PFSK-1 (cell line): ENCODE measurements at regions not wholly inside any gene's neighbourhood (a gene's known extent, or its start where the extent isn't known, plus 50 kb on each side); places are given as distances from the start of the nearest gene placed in this dataset.

Source experiments
- FOXP2 ChIP-seq: optimal IDR thresholded peaks from 2 replicates; pipeline ENCODE3; 2011; ENCODE audit warnings: borderline replicate concordance, control low read depth, inconsistent platforms; ENCODE audit not compliant: insufficient read depth; ENCODE audit errors: extremely low read length, extremely low read depth
- POLR2AphosphoS5 ChIP-seq: IDR thresholded peaks from 2 replicates; pipeline ENCODE4 v1.6.1; 2012; ENCODE audit warnings: low read depth, mild to moderate bottlenecking, control low read depth, low read length, moderate library complexity
- TF ChIP-seq, protein P1 (sequence below), 2 experiments: IDR thresholded peaks; 2 replicates each; pipeline versions ENCODE4 v1.6.1 to v1.8.0; 2011 to 2012; ENCODE audit warnings: low read depth in 2 of 2, low read length in 2 of 2, control low read depth in 1 of 2, inconsistent platforms in 1 of 2, mild to moderate bottlenecking in 1 of 2, moderate library complexity in 1 of 2; ENCODE audit not compliant: insufficient read depth in 1 of 2

GRCh38 chr10:64148607-64149006 lies 627.4 kb downstream of the REEP3 start:
- TF ChIP-seq POLR2AphosphoS5 (no peak), FOXP2 (no peak)
- TF ChIP-seq, protein P1, sequence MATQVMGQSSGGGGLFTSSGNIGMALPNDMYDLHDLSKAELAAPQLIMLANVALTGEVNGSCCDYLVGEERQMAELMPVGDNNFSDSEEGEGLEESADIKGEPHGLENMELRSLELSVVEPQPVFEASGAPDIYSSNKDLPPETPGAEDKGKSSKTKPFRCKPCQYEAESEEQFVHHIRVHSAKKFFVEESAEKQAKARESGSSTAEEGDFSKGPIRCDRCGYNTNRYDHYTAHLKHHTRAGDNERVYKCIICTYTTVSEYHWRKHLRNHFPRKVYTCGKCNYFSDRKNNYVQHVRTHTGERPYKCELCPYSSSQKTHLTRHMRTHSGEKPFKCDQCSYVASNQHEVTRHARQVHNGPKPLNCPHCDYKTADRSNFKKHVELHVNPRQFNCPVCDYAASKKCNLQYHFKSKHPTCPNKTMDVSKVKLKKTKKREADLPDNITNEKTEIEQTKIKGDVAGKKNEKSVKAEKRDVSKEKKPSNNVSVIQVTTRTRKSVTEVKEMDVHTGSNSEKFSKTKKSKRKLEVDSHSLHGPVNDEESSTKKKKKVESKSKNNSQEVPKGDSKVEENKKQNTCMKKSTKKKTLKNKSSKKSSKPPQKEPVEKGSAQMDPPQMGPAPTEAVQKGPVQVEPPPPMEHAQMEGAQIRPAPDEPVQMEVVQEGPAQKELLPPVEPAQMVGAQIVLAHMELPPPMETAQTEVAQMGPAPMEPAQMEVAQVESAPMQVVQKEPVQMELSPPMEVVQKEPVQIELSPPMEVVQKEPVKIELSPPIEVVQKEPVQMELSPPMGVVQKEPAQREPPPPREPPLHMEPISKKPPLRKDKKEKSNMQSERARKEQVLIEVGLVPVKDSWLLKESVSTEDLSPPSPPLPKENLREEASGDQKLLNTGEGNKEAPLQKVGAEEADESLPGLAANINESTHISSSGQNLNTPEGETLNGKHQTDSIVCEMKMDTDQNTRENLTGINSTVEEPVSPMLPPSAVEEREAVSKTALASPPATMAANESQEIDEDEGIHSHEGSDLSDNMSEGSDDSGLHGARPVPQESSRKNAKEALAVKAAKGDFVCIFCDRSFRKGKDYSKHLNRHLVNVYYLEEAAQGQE (IDR thresholded peaks at IDR 0.05; ENCODE audit: insufficient read depth in 1 of 2, low read depth in 2 of 2, low read length in 2 of 2), result no peak
